Left colon (tissue), 2 donors: ENCODE measurements at regions not wholly inside any gene's neighbourhood (a gene's known extent, or its start where the extent isn't known, plus 50 kb on each side); places are given as distances from the start of the nearest gene placed in this dataset.
"Not testable (repeated sequence)": the region's sequence is repeated elsewhere in the genome, so short reads cannot be mapped to it uniquely, and the experiment has no call there.

Source experiments
- ATAC-seq: fragments of 200-7000 bp; cut with Tn5 transposase; one replicate; pipeline ENCODE4 v1.9.1; 2020; ENCODE audit warnings: mild to moderate bottlenecking, moderate library complexity
- DNase-seq, 2 donors: peaks; one replicate each; pipeline ENCODE4 v3.0.0-alpha.2; 2020
- intact Hi-C, 2 donors: fragments of 100-400 bp; cut with DNase I in 1 of 2; cut with micrococcal nuclease in 1 of 2; formaldehyde crosslinking; loops; one replicate each; pipeline versions ENCODE4 v1.11.2 to v1.14.0; 2022; cut with DNase I, micrococcal nuclease
- donor health status: DM: no; HTN: no; CAD: no.
- donor health status: DM: yes; HTN: yes; CAD: no.

GRCh38 chr5:155711882-155712281 lies 615.1 kb upstream of the SGCD start:
- DNase-seq = no peak
- intact Hi-C loops = no loop called here
- ATAC-seq = no peak

DNA sequence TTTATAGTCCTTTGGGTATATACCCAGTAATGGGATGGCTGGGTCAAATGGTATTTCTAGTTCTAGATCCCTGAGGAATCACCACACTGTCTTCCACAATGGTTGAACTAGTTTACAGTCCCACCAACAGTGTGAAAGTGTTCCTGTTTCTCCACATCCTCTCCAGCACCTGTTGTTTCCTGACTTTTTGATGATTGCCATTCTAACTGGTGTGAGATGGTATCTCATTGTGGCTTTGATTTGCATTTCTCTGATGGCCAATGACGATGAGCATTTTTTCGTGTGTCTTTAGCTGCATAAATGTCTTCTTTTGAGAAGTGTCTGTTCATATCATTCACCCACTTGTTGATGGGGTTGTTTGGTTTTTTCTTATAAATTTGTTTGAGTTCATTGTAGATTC lies 612.5 kb upstream of the SGCD start:
- intact Hi-C loops, ATAC-seq, DNase-seq: not testable (repeated sequence)

- ATAC-seq (no peak), DNase-seq (peak in 1 of 2 donors; percentile 14)
- intact Hi-C loops = no loop called here
These were observed 600.7 kb upstream of the SGCD start for GRCh38 chr5:155726267-155726666.

- intact Hi-C loops = no loop called here
- DNase-seq (no peak), ATAC-seq (no peak)
These were observed 599.3 kb upstream of the SGCD start for GRCh38 chr5:155727512-155728145.

- peak; percentile 39 to 59 for DNase-seq
- peak; percentile 90 for ATAC-seq
- intact Hi-C loops = no loop called here
These were observed 598.7 kb upstream of the SGCD start for GRCh38 chr5:155728146-155728856.

GRCh38 chr5:155728857-155729683 lies 597.9 kb upstream of the SGCD start:
- ATAC-seq = no peak

DNA sequence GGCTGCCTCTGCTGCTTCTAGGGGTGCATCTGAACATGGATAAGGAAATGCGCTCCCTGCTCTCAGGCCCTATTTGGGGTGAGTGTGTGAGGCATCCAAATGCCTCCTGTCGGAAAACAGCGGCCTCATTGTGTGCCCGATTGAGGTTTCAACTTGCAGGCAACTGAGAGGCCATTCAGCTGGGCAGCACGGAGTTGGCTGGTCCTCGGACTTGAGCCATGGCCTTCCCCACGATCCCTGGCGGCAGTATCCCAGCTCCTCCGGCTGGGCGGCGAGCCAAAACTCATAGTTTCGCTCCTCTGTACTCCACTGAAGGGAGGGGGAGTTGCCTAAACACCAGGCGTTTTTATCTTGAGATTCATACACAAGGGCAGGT lies 597.3 kb upstream of the SGCD start:
- ATAC-seq (no peak), DNase-seq (peak in 1 of 2 donors; percentile 7)
- intact Hi-C loops = no loop called here

More at GRCh38 chr5:155728857-155729683, 597.9 kb upstream of the SGCD start:
- intact Hi-C loops = no loop called here
- peak in 1 of 2 donors; percentile 4 for DNase-seq

- ATAC-seq = no peak
- no peak for DNase-seq
- intact Hi-C loops = no loop called here
These were observed 594.2 kb upstream of the SGCD start for GRCh38 chr5:155732587-155733376.

DNA sequence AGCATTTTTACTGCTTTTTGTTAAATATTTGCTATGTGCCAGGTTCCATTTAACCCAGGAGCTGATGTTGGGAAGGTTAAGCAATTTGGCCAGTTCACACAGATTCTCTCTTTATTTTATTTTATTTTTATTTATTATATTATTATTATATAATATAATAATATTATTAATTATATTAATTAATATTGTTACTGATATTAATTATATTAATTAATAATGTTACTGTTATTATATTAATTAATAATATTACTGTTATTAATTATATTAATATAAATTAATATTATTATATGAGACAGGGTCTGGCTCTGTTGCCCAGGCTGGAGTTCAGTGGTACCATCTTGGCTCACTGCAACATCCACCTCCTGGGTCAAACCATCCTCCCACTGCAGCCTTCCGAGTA lies 593.0 kb upstream of the SGCD start:
- DNase-seq (no peak), ATAC-seq (no peak)
- intact Hi-C loops = no loop called here

DNA sequence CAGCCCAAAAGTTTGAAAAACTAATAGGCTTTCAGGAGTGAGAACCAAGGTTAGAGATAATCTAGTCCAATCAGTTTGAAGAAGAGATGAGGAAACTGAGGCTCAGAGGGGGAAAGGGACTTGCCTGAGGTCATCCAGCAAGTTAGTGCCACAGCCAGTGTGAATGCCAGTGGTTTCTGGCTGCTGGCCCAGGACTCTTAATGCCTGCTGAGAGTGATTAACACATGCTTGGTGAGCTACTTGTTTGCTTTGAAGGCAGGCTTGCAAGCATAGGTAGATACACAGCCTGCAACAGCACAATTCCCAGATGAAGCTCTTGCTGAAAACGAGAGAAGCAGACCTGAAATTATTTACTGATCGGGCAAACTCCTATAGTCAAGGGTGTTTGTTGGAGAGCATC lies 591.6 kb upstream of the SGCD start:
- DNase-seq (no peak), ATAC-seq (no peak)
- intact Hi-C loops = no loop called here

- intact Hi-C loops = no loop called here
- ATAC-seq (no peak), DNase-seq (no peak)
These were observed 588.3 kb upstream of the SGCD start for GRCh38 chr5:155738616-155739015.

DNA sequence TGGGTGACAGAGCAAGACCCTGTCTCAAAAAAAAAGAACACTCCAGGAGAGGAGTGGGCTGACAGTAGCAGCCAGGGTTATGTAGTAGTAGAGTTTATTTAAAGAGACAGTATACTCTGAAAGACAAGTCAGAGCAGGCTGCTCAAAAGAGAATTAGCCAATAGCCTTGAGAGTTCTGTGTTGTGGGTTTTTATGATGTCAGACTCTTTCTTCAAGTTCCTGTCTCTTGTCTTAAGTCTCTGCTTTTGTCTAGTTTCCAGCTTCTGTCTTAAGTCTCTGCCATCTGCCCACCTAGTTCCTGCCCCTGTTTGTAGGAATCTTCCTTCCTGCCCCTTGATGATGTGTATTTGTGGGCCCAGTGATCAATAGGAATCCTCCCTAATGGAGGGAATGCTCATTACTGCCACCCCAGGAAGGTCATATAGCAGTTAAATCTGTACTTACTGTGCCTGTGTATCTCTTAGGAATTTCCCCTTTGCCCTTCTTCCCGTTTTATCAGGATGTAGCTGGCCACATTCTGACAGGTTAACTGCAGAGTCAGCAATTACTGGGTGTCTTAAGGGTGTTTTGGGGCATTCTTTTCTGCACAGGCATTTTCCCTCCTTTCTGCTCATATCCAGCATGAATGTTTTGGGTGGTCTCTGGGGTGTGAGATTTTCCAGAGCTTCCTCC lies 580.5 kb upstream of the SGCD start:
- DNase-seq (no peak), ATAC-seq (no peak)
- intact Hi-C loops = no loop called here

GRCh38 chr5:155750101-155750500 lies 576.9 kb upstream of the SGCD start:
- ATAC-seq = no peak
- DNase-seq = no peak
- intact Hi-C loops = no loop called here

- ATAC-seq (no peak), DNase-seq (no peak)
- intact Hi-C loops = no loop called here
These were observed 576.4 kb upstream of the SGCD start for GRCh38 chr5:155750571-155750970.

DNA sequence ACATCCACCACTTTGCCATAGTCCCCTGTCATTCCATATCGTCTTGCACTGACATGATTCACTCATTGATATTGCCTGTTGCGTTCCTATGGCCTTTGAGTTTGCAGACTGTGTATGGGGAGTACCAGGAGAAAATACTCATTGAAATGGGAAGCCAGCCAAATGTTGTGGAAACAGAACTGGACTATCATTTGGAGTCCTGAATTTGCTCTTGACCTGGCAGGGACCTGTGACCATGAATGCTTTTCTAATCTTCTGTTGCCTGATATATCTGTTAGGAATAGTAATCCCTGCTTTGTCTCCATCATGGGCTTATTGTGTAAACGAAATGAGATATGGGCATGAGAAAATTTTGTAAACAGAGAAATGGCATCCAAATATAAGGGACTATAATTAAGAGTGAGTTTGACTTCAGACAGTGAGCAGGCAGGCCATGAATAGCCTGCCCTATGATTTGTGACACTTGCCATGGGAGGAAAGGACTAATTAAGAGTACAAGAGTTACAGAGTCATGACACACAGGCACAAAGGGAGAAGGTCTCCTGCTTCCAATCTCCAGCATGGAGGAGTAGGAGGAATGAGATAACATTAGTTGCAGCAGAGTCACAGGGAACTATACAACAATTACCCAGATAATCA lies 572.9 kb upstream of the SGCD start:
- DNase-seq = no peak
- intact Hi-C loops = no loop called here
- ATAC-seq = no peak

DNA sequence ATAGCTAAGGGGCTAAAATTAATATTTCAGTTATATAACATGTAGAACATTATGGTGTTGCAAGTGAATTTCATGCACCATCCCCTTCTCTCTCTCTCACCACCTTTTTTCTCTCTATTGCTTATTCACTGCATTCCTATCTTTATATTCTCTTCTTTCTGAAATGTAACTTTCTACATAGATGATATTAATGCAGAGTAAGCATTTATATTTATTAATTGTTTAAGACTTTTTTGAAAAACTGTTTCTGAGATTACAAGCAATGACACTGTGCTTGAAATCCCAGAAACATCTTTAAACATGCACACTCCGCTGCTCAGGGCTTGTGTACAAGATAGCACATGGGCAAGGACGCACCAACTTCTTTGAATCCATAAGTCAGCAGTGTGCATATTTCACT lies 567.7 kb upstream of the SGCD start:
- intact Hi-C loops = no loop called here
- ATAC-seq (no peak), DNase-seq (no peak)

GRCh38 chr5:155759984-155760383 lies 567.0 kb upstream of the SGCD start:
- DNase-seq (no peak), ATAC-seq (no peak)
- intact Hi-C loops = no loop called here

DNA sequence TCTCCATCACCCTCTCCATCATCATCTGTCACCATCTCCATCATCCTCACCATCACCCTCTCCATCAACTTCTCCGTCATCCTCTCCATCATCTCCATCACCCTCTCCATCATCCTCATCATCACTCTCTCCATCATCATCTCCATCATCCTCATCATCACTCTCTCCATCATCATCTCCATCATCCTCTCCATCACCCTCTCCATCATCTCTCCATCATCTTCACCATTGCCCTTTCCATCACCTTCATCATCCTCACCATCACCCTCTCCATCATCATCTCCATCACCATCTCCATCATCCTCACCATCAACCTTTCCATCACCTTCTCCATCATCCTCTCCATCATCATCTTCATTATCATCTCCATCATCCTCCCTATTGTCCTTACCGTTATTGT lies 565.5 kb upstream of the SGCD start:
- intact Hi-C loops = no loop called here
- DNase-seq = no peak
- no peak for ATAC-seq
